ENCODE measurements at regions not wholly inside any gene's neighbourhood (a gene's known extent, or its start where the extent isn't known, plus 50 kb on each side); places are given as distances from the start of the nearest gene placed in this dataset.
"Not testable (repeated sequence)": the region's sequence is repeated elsewhere in the genome, so short reads cannot be mapped to it uniquely, and the experiment has no call there.

DNA sequence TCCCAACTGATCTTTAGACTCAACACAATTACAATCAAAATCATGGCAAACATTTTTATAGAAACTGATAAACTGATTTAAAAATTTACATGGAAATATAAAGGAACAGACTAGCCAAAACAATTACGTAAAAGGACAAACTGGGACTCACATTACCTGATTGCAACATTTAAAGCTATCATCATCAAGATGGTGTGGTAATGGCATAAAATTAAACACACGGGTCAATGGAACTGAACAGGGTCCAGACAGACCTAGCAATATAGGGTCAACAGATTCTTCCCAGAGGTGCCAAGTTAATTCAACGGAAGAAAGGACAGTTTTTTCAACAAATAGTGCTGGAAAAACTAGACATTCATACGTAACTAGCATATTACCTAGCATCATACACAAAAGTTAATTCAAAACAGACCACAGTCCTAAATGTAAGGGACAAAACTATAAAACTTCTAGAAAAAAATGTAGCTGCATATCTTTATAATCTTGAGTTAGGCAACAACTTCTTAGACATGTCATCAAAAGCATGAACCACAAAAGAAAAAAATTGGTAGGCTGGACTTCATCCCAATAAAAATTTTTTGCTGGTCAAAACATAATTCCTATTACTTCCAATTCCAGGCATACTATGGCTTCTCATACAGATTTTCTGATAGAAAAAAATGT, 147.4 kb upstream of the BEND6 start:
- Mint-ChIP-seq H3K4me1 (no peaks in the 10 kb centered on the region), H3K27ac (no peak overlapping the region), H3K4me3 (no peak overlapping the region), H3K9me3 (no peaks in the 10 kb centered on the region), H3K27me3 (no peaks in the 10 kb centered on the region)
- DNase-seq (no peak), ATAC-seq (no peak)

- no peak overlapping the region for H3K27ac Mint-ChIP-seq
- no peak for DNase-seq
- no peak for ATAC-seq
- no peaks in the 10 kb centered on the region for H3K4me1 Mint-ChIP-seq
- no peaks in the 10 kb centered on the region for H3K27me3 Mint-ChIP-seq
- no peaks in the 10 kb centered on the region for H3K9me3 Mint-ChIP-seq
- H3K4me3 Mint-ChIP-seq: no peak overlapping the region
Measured at GRCh38 chr6:56806368-56806767, 148.5 kb upstream of the BEND6 start.

DNA sequence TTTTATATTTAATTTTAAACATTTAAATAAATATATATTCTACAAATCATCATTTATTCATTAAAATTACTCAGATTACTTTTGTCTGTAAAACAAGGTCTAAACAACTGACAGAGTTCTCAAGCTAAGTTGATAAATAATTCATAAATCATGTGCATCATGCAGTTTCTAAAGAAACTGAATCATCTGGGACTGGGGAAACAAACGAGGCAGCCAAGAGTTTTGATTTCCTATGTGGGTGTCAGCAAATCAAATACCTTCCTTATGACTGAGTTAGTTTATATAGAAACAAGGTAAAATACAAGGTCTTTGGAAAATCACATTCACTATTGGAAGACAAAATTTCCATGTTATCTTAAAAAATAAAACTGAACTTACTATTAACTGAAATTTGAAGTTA, 149.9 kb upstream of the BEND6 start:
- H3K4me1 Mint-ChIP-seq: no peaks in the 10 kb centered on the region
- no peaks in the 10 kb centered on the region for H3K27me3 Mint-ChIP-seq
- no peak overlapping the region for H3K27ac Mint-ChIP-seq
- ATAC-seq: no peak
- no peak overlapping the region for H3K4me3 Mint-ChIP-seq
- DNase-seq: no peak
- no peaks in the 10 kb centered on the region for H3K9me3 Mint-ChIP-seq

- Mint-ChIP-seq H3K4me3 (no peak overlapping the region), H3K27me3 (no peaks in the 10 kb centered on the region)
Measured at GRCh38 chr6:56803594-56803993, 151.3 kb upstream of the BEND6 start.

GRCh38 chr6:56802584-56802983, 152.3 kb upstream of the BEND6 start:
- DNase-seq: no peak
- Mint-ChIP-seq H3K4me3 (no peak overlapping the region), H3K4me1 (no peaks in the 10 kb centered on the region), H3K27ac (no peak overlapping the region), H3K9me3 (no peaks in the 10 kb centered on the region), H3K27me3 (no peaks in the 10 kb centered on the region)
- no peak for ATAC-seq

More at GRCh38 chr6:56803594-56803993, 151.3 kb upstream of the BEND6 start:
- ATAC-seq: no peak
- H3K27ac Mint-ChIP-seq: no peak overlapping the region
- no peak for DNase-seq
- H3K9me3 Mint-ChIP-seq: no peaks in the 10 kb centered on the region
- H3K4me1 Mint-ChIP-seq: no peaks in the 10 kb centered on the region

DNA sequence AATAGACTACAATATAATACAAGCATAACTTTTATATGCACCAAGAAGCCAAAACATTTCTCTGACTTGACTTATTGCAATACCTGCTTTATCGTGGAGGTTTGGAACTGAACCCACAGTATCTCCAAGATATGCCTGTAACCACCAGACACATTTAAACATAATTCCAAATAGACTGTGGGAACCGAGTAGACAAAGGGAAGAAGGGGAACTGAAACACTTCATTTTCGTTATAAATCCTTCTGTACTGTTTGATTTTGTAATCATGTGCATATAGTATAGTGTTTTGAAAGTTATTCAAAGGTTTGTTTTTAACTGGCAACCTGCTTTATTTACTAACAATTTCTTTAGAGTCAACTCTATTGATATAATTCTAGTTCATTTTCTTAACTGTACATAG, 154.9 kb upstream of the BEND6 start:
- H3K9me3 Mint-ChIP-seq: no peaks in the 10 kb centered on the region

DNA sequence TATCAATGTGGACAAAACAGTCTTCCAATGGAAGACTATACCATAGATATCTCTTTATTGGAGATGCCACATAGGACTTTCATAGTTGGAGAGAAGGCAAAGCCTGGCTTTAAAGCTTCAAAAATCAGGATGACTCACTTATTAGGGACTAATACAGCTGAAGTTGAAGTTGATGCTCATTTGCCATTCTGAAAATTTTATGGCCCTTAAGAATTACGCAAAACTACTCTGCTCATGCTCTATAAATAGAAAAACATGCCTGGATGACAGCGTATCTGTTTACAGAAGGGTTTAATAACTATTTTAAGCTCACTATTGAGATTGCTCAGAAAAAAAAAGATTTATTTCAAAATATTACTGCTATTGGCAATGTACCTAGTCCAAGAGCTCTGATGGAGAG, 155.5 kb upstream of the DST start:
- Mint-ChIP-seq H3K27ac (no peak overlapping the region), H3K4me1 (no peaks in the 10 kb centered on the region), H3K4me3 (no peak overlapping the region), H3K9me3 (no peaks in the 10 kb centered on the region), H3K27me3 (peaks cover 24% of the 10 kb centered on the region)
- no peak for ATAC-seq
- DNase-seq: no peak

More for the DNA sequence above, 154.9 kb upstream of the BEND6 start:
- Mint-ChIP-seq H3K4me3 (no peak overlapping the region), H3K4me1 (no peaks in the 10 kb centered on the region), H3K27ac (no peak overlapping the region), H3K27me3 (peaks cover 13% of the 10 kb centered on the region)
- DNase-seq (no peak), ATAC-seq (no peak)

- ATAC-seq (no peak), DNase-seq (no peak)
- no peak overlapping the region for H3K27ac Mint-ChIP-seq
- H3K4me3 Mint-ChIP-seq: no peak overlapping the region
- peaks cover 30% of the 10 kb centered on the region for H3K27me3 Mint-ChIP-seq
- H3K4me1 Mint-ChIP-seq: no peaks in the 10 kb centered on the region
- no peaks in the 10 kb centered on the region for H3K9me3 Mint-ChIP-seq
Measured at GRCh38 chr6:56796196-56796532, 153.5 kb upstream of the DST start.

GRCh38 chr6:56795466-56796195, 152.9 kb upstream of the DST start:
- Mint-ChIP-seq H3K4me3 (no peak overlapping the region), H3K27me3 (peaks cover 36% of the 10 kb centered on the region), H3K9me3 (no peaks in the 10 kb centered on the region), H3K27ac (no peak overlapping the region), H3K4me1 (no peaks in the 10 kb centered on the region)
- DNase-seq: no peak
- ATAC-seq: no peak

GRCh38 chr6:56794421-56794820, 151.7 kb upstream of the DST start:
- ATAC-seq: no peak
- DNase-seq: no peak
- Mint-ChIP-seq H3K27me3 (peaks cover 36% of the 10 kb centered on the region), H3K4me1 (no peaks in the 10 kb centered on the region), H3K4me3 (no peak overlapping the region), H3K9me3 (no peaks in the 10 kb centered on the region), H3K27ac (no peak overlapping the region)

- DNase-seq (no peak), ATAC-seq (no peak)
- Mint-ChIP-seq H3K27me3 (peaks cover 36% of the 10 kb centered on the region), H3K9me3 (no peaks in the 10 kb centered on the region), H3K27ac (no peak overlapping the region), H3K4me1 (no peaks in the 10 kb centered on the region), H3K4me3 (no peak overlapping the region)
Measured at GRCh38 chr6:56793938-56794337, 151.2 kb upstream of the DST start.

DNA sequence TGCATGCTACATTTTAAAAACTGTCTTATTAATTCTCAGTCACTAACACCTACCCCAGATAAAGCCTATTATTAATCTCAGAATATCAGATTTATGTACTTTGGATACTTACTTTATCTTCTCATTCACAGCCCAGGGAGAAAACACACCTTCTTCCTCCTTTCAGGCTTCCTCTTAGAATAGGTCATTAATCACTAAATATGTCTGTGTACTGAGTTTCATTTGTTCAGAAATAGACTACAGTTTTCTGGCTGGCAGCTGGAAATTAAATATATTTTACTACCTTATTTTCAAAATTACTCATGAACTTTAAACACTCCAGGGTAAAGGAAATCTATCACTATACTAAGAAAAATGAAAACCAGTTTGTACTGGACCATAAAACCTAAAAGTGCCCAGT, 147.7 kb upstream of the DST start:
- ATAC-seq: no peak
- no peak for DNase-seq
- Mint-ChIP-seq H3K4me3 (no peak overlapping the region), H3K27ac (no peak overlapping the region), H3K27me3 (peaks cover 42% of the 10 kb centered on the region), H3K9me3 (peaks cover 4 to 7% of the 10 kb centered on the region in 2 donors), H3K4me1 (no peaks in the 10 kb centered on the region)

- no peak for ATAC-seq
- peaks cover 4 to 8% of the 10 kb centered on the region in 2 donors for H3K9me3 Mint-ChIP-seq
- H3K4me3 Mint-ChIP-seq: no peak overlapping the region
- no peaks in the 10 kb centered on the region for H3K4me1 Mint-ChIP-seq
- H3K27me3 Mint-ChIP-seq: peaks cover 38% of the 10 kb centered on the region
- no peak overlapping the region for H3K27ac Mint-ChIP-seq
- no peak for DNase-seq
Measured at GRCh38 chr6:56789879-56790278, 147.2 kb upstream of the DST start.

DNA sequence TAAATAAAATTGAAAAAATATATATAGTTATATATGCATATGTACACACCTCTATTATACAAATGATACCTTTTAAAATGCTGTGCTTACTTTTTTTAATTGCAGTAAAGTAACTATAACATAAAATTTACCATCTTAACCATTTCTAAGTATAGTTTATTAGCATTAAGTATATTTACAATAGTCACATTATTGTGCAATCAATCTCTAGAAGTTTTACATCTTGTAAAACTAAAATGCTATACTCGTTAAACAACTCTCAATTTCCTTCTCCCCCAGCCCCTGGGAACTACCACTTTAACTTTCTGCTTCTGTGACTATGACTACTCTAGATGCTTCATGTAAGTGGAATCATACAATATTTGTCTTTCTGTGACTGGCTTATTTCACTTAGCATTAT, 146.7 kb upstream of the DST start:
- ATAC-seq (no peak), DNase-seq (no peak)
- no peaks in the 10 kb centered on the region for H3K4me1 Mint-ChIP-seq
- no peak overlapping the region for H3K4me3 Mint-ChIP-seq
- peaks cover 32% of the 10 kb centered on the region for H3K27me3 Mint-ChIP-seq
- no peak overlapping the region for H3K27ac Mint-ChIP-seq
- peaks cover 4 to 11% of the 10 kb centered on the region in 2 donors for H3K9me3 Mint-ChIP-seq

DNA sequence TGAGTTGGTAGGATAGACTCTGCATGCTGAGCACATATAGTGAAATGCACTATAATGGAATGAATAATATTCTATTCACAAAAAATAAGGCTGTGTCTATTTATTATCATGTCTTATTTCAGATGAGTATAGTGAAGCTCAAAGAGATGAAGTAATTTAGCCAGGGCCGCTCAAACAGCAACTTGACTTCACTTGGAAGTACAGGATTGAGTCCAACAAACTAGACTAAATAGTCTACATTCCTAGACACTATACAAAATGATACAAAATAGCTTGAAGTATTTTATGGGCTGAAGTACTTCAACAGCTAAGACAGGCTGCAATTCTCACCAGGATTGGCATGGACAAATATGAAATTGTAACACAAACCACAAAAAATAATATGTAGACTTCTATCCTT, 144.5 kb upstream of the DST start:
- DNase-seq (no peak), ATAC-seq (no peak)
- peaks cover 4 to 16% of the 10 kb centered on the region in 2 donors for H3K9me3 Mint-ChIP-seq
- H3K27me3 Mint-ChIP-seq: peaks cover 28% of the 10 kb centered on the region
- H3K4me1 Mint-ChIP-seq: no peaks in the 10 kb centered on the region
- no peak overlapping the region for H3K27ac Mint-ChIP-seq
- H3K4me3 Mint-ChIP-seq: no peak overlapping the region

DNA sequence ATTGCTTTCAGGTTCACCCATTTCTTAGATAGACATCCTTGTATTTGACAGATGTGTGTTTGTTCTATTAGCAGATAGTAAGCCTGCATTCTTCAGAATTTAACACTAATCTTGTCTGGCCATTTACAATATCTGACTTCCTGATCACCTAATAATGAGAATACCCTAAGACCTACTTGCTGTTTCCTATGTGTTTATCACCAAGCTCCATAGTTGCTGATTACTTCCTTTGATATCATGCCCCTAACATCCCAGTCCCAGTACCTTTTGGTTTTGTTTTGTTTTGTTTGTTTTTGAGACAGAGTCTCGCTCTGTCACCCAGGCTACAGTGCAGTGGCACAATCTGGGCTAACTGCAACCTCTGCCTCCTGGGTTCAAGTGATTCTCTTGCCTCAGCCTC, 143.6 kb upstream of the DST start:
- Mint-ChIP-seq H3K9me3 (peaks cover 4 to 16% of the 10 kb centered on the region in 2 donors), H3K27me3 (peaks cover 23% of the 10 kb centered on the region), H3K4me1 (no peaks in the 10 kb centered on the region), H3K4me3 (no peak overlapping the region), H3K27ac (no peak overlapping the region)
- DNase-seq (no peak), ATAC-seq (no peak)

DNA sequence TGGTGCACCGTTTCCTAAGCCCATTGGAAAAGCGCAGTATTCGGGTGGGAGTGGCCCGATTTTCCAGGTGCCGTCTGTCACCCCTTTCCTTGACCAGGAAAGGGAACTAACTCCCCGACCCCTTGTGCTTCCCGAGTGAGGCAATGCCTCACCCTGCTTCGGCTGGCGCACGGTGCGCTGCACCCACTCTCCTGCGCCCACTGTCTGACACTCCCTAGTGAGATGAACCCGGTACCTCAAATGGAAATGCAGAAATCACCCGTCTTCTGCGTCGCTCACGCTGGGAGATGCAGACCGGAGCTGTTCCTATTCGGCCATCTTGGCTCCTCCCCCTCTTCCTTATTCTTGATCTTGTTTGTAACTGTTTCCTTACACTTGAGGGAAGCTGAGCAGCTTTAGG, 142.8 kb upstream of the DST start:
- not testable (repeated sequence) for H3K27ac Mint-ChIP-seq, H3K4me3 Mint-ChIP-seq, H3K4me1 Mint-ChIP-seq, ATAC-seq, DNase-seq
- H3K27me3 Mint-ChIP-seq: peaks cover 16% of the 10 kb centered on the region
- H3K9me3 Mint-ChIP-seq: peaks cover 4 to 16% of the 10 kb centered on the region in 2 donors
